Ureter (tissue), 1 donor: ENCODE measurements at regions not wholly inside any gene's neighbourhood (a gene's known extent, or its start where the extent isn't known, plus 50 kb on each side); places are given as distances from the start of the nearest gene placed in this dataset.
"Not testable (repeated sequence)": the region's sequence is repeated elsewhere in the genome, so short reads cannot be mapped to it uniquely, and the experiment has no call there.

ENCODE experiments used
- DNase-seq: peaks from one replicate; pipeline ENCODE4 v3.0.0-alpha.2; 2020; ENCODE audit warnings: low spot score
- donor health status: DM: yes; HTN: yes; CAD: no.

DNA sequence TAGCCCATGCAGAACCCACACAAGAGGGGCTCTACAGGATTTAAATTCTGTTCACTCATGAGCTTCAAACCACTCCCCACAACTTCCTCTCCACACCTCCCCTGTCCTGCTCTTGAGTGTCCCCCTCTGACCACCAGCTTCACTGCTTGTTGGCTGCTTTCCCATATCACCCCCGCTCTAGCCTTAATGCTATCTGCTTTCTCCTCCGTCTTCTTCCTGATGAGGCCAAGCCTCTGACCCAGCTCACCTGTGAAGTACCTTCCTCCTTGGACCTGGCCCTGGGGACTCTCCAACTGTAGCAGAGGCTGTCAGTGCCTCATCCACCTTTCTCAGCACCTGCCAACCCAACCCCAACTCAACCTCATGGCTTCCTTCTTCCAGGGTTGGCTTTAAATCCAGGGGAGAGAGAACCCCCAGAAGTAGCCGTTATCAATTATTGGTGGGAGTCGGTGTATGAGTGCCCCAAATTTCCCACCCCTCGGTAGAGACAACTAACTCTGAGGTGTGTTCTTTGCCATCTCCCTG, 174.8 kb downstream of the MINAR1 start:
- DNase-seq: no peak

DNA sequence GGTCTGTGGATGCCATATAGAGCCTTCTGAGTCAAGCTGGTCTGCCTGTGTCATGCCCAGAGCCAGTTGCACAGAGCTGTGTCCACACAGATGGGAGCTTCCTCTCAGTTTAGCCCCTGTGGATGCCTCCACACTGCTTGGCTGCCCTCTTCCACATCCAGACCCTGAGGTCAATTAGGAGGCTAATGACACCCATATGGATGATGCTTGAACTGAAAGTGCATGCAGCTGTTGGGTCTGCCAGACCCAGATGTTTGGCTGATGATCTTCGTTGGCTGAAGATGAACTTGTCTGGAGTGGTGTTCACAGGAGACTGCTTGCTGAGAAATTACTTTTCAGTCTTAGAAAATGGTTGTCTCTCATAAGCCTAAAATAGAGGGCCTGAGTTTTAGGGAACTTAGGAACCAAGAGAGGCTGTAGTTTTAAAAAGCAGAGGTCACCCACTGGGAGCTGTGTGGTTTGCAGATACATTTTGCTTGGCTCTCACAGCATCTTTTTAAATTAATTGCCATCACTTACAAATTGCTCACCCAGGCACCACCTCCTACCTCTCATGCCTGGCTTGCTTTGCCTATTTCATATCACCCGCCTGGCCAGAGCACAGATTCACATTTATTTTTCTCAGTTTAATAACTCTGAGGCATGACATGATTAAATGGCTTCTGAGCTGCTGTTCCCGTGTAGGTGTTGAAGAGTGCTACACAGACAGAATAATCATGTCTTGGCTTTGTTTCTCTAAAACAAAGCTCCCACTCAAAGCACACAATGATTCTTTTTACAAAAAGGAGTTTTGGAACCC, 176.1 kb downstream of the MINAR1 start:
- DNase-seq: no peak

DNA sequence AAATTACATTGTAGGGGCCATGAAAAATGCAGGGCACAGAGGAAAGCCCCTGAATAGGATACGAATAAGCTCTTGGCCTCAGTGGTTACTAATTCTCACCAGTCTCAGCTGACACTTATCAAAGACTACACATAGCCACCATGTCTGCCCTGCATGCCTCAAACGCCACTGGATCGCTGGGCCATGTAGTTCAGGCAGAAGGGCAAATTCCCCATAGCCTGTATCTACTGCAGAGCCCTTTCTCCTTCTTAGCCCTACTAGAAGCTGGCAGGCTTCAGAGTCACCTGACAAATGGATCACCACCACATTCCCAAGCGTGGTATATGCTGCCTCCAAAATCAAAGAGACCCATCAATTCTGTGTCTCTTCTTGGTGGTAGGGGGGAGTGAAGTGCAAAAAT, 177.4 kb downstream of the MINAR1 start:
- no peak for DNase-seq

DNA sequence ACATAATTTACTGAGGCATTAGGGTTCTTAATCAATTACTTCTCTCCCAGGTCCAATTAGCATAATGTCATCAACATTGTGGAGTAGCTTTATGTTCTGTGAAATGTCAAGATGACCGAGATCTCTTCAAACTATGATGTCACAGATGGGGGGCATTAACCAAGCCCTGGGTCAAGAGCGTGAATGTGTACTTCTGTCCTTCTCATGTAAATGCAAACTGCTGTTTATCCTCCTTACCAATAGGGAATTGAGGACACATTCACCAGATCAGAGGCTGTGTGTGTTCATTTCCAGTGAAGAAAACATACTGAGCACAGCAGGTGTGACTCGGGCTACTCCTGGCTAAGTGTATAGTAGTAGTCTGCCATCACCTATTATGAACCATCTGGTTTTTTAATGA, 177.9 kb downstream of the MINAR1 start:
- no peak for DNase-seq

DNA sequence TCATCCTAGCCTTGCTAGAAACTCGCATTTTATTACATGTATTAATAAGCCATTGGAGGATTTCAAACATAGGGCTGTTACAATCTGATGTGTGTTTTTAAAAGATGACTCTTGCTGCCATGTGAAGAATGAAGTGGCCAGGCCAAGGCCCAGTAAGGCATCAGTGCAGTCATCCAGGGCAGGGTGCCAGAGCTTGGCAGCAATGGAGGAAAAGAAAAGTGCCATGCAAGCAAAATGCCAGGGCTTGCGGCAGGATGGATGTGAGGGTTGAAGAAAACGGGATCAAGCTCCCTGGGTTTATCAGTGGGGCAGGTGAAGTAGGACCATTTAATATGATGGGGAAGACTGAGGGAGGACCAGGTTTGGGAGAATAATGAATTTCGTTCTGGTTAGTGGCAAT, 183.6 kb downstream of the MINAR1 start:
- DNase-seq: no peak

DNA sequence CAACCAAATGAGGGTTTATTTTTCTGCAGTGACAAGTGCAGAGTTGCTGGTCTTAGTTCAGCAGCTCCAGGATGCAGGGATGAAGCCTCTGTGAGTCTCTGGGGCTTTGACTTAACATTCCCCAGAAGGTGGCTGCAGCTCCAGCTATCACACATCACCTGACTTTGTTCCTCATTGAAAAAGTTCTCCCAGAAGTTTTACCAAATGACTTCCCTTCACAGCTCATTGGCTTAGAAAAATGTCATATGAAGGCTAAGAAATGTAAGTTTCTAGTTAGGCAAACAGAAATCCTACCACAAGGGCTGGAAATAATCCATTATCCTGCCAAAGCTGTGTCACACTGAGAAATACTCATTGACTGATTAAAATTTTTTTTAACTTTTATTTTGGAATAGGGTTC, 184.9 kb downstream of the MINAR1 start:
- DNase-seq: no peak

DNA sequence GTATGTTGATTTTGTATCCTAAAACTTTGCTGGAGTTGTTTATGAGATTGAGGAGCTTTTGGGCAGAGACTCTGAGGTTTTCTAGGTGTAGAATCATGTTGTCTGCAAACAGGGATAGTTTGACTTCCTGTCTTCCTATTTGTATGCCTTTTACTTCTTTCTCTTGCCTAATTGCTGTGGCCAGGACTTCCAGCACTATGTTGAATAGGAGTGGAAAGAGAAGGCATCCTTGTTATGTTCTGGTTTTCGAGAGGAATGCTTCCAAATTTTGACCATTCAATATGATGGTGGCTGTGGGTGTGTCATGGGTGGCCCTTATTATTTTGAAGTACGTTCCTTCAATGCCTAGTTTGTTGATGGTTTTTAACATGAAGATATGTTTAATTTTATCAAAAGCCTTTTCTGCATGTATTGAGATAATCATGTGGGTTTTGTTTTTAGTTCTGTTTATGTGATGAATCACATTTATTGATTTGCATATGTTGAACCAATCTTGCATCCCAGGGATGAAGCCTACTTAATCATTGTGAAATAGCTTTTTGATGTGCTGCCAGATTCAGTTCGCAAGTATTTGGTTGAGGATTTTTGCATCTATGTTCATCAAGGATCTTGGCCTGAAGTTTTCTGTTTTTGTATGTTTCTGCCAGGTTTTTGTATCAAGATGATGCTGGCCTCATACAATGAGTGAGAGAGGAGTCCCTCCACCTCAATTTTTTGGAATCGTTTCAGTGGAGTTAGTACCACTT, 188.1 kb downstream of the MINAR1 start:
- no peak for DNase-seq

DNA sequence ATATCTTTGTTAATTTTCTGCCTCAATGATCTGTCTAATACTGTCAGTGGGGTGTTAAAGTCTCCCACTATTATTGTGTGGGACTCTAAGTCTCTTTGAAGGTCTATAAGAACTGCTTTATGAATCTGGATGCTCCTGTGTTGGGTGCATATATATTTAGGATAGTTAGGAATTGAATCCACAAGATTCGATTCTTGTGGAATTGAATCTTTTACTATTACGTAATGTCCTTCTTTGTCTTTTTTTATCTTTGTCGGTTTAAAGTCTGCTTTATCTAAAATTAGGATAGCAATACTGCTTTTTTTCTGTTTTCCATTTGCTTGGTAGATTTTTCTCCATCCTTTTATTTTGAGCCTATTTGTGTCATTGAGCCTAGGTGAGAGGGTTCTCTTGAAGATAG, 189.7 kb downstream of the MINAR1 start:
- DNase-seq: not testable (repeated sequence)

DNA sequence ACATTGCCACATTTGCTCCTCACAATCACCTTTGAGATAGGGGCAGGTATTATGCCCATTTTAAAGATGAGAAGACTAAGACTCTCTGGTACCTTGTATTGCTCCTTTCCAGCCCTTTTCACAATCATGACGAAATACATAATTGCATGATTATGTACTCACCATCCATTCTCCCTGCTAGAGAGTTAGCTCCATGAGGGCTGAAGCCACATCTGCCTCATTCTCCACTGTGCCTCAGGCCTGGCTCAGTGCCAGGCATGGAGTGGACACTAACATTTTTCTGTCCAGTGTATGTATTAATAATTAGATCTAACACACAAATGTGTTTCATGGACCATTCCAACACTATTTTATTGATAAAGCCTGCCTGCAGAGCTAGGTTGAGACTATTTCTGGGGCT, 191.4 kb downstream of the MINAR1 start:
- DNase-seq: no peak

DNA sequence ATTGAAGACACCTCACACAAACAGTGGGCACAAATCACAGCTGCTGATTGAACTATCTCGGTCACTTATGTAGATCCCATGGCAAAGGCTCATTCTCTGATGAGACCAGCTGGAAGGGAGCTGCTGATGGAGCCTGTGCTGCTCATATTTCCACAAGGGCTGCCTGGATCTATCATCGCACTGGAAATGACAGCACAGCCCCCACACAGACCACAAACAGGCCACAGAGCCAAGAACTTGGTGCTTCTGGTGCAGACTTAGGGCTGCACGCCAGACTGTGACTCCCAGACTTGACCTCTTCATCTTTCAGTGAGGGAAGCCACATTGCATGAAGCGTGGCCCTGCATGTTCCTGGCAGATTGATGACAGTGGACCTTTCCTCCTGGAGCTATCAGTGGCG, 197.6 kb downstream of the MINAR1 start:
- DNase-seq: no peak

DNA sequence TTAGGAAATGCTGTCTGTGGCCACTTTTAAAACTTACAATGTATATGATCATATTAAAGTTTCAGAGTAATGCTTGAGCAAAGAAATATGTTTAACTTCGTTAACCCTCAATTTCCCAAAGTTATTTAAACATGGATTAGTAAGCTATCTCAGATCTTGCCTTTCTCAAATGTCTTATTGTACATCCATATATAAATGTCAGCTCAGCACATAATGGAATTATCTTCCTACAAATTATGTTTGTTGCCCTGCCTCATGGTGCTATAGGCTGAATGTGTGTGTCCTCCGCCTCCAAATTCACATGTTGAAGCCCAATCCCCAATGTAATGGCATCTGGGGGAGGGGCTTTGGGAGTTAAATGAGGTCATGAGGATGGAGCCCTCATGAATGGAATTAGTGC, 200.3 kb downstream of the MINAR1 start:
- no peak for DNase-seq

DNA sequence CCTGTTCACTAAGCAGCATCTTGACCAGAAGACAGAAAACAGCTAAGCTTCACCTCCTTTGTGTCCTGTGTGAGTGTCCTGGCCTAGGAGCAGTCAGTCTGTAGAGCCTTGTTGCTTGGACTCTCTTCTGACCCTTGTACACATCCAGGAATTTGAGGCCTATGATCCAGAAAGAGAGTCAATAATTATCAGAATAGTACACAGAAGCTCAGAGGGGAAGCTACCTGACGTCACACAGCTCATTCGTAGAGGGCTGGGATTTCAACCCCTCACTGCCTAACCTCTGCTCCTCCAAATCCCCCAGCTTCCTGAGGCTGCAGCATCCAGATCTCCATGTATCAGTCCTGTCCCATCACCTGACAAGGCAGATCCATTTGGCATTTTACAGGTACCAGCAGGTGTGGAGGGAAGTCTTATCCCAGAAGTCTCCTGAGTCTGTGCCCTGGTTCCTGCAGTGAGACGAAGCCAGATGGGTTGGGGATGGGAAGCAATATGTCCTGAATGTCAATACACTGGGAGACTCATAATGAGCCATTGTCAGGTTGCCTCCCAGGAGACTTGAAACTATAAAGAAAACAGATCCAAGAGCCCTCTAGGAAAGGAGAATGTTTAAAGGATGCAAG, 203.1 kb downstream of the MINAR1 start:
- DNase-seq: no peak

DNA sequence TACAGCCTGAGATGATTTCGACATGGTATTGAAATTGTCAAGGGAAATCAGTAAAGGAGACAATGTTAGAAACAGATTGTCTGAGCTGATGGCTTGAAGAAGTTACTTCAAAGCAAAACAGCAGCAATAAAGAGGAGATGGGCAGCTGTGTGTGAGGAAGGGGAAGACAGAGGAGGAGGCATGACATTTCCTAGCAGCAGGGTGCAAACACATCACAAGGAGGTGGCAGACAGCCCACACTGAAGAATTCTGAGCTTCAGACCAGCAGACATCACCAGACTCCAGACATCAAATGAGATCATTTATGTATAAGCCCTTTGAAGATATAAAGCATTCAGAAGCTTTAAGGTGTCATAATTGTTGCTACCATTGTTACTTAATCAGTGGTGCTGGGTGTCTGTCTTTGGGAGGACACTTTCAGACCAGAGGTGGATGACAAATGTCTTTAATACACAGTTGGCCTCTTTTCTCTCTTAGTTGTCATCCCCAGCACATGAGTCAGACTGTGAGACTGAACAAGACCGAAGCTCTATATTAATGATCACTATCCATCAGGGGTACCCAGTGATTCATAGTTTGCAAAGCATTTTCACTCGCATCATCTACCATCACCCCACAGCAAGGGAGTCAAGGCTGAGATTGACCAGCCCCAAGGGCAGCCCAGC, 203.9 kb downstream of the MINAR1 start:
- no peak for DNase-seq

DNA sequence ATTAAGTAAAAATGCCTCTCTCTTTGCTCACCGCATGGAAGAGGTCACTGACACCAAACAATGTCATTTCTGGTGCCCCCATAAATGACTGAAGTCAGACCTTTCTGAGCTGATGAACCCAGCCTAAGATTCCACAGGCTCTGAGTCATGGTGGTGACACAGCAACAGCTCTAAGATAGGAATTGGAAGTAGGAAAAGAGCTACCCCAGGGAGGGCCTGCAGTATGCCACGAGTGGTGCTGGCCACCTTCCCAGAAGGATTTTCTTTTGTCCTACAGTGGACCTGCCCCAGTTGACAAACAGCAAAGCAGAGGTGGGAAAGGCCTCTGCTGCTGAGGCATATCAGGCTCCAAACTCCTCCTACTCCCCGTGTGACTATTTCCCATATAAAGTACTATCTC, 208.1 kb downstream of the MINAR1 start:
- DNase-seq: no peak

DNA sequence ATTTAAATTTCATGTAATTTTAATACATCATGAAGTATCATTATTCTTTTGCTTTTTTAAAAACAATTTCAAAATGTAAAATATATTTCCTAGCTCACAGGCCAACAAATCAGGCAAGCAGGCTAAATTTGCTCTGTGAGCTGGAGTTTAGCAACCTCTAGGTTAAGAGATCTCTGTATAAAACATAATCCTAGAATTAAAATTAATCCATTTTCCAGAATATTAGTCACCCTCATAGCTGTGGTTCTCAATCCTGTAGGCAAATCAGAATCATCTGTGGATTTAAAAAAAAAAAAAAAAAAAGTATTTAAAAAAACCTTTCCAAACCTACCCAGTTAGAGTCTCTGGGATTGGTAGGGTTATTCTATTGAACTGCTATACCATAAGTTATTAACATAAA, 209.7 kb downstream of the MINAR1 start:
- DNase-seq: no peak

DNA sequence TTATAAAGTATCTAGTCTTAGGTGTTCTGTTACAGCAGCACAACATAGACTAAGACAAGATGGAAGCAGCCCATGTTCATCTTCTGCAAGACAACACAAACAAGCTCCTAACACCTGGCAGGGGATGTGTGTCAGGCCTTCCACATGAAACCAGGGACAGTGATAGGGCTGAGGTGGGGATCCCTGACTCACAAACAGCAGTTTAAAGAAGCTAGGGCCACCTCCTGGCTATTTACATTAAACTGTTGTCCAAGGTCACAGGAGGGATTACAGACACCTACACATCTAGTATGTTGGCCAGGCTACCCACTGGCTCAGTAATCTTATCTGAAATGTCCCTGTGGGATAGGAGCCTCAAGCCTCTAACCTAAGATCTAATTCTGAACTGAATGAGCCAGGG, 211.3 kb downstream of the MINAR1 start:
- no peak for DNase-seq

DNA sequence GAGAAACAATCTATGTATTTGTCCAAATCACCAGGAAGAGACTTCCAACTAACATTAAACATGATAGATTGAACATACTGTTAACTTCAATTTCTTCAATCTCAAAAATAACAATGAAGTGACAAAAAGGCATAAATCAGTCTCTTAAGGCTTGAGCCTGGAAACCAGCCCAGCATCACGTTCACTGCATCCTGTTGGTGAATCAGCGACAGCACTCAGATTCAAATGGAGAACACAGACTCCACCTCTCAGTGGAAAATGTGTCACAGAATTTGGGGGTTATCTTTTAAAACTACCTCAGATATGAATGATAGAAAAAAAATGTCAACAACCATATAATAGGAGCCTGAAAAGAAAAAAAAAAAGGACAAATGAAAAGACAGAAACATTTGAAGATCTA, 212.0 kb downstream of the MINAR1 start:
- no peak for DNase-seq

DNA sequence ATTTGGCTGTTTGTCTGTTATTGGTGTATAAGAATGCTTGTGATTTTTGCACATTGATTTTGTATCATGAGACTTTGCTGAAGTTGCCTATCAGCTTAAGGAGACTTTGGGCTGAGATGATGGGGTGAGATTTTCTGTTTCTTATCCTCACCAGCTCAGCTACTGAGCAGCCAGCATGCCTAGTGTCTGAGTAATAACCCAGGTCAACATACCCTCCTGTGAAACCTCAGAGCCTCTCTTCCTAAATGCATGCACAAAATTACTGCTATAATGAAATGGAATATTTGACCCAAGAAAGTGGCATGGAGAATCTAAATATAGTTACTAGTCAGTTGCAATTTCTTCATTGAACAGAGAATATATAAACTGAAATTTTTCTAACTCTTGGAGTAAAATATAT, 220.8 kb downstream of the MINAR1 start:
- DNase-seq: not testable (repeated sequence)

DNA sequence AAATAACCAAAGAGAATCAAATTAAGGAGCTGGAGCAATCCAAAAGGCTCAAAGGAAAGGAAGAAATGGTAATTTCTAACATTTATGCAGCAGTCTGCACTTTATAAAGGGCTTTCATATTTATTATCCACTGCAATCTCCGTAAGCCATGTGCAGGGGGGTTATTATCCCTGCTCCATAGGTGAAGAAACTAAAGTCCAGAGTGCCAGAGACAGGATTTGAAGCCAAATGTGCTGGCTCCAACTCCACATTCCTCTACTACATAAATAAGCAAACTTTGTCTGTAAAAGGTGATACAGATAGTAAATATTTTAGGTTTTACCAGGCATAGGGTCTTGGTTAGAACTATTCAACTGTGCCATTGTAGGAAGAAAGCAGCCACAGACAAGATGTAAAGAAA, 221.4 kb downstream of the MINAR1 start:
- DNase-seq: no peak

DNA sequence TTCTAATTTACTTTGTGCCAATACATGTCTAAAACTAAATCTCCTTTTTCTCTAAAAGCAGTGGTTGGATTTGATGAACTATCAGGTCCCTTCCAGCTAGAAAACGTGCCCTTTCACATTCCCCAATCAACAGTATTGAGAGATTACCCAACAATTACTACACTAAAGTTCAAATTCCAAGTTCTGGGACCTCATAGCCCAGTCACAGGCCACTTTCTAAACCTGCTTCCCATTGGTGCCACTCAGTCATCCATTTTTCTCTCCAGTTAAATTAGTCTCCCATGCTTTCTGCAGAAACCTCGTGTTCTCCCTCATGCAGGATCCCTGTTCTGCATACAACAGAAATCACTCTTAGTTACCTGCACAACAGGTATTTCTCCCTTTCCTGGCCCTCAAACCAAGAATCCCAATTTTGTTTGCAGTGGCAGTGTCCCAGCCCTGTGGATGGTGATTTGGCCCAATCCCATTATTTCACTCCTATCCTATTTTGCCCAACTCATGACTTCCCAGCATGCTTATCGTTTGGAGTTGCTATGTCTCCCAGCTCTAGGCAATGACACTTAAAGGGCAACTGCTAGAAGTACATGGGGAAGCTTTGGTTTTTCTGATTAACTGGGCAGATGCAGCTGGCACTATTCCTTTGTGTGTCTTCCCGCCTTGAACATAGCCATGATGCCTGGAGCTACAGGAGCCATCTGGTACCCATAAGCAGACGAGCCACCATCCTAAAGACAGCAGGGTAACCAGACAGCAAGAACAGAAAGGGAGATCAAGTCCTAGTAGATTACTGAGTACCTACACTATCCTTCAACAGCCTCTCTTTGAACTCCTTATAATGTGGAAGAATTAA, 224.2 kb downstream of the MINAR1 start:
- DNase-seq: no peak

DNA sequence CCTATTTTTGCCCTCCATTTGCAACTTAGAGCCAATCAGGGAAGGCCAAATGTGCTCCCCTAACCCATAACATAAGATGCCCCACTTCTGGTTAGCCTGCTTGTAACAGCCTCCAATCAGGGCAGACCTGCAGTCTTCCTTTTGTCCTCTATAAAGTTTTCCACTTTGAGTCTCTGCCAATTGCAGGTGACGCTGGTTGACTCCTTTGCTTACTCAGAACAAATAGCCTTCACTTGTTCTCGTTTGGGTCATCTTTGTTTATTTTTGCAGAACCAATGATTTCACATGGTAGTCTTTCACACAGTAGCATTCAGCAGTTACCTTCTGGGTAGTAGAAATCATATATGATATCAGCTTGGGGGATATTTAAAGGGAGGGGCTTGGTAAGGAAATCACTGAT, 225.6 kb downstream of the MINAR1 start:
- DNase-seq: no peak
